ENCODE measurements at regions not wholly inside any gene's neighbourhood (a gene's known extent, or its start where the extent isn't known, plus 50 kb on each side); places are given as distances from the start of the nearest gene placed in this dataset.

GRCh38 chr11:109859045-109859724, 234.0 kb upstream of the ZC3H12C start:
- no peak for DNase-seq (ENCODE audit: low read depth in 3 of 3)

DNA sequence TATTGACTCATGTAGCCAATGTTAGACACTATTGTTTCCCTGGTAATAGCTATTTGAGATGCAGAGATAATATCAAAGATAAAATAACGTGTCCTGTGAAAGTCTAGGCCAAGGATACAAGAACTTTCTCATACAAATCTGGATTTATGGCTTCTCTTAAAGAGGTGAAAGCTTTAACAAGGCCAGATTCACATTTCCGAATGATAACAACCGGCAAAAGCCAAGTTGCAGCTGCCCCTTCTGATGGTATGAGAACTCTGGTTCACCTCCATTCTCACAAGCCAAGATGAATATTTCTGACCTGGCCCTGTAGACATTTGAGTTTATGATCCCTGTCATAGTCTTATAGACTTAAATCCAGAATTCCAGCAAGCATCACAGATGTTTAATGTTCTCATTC, 230.4 kb upstream of the ZC3H12C start:
- DNase-seq (ENCODE audit: low read depth in 3 of 3): no peak

- no peak for DNase-seq (ENCODE audit: low read depth in 3 of 3)
Measured at GRCh38 chr11:109864151-109864661, 229.0 kb upstream of the ZC3H12C start.

DNA sequence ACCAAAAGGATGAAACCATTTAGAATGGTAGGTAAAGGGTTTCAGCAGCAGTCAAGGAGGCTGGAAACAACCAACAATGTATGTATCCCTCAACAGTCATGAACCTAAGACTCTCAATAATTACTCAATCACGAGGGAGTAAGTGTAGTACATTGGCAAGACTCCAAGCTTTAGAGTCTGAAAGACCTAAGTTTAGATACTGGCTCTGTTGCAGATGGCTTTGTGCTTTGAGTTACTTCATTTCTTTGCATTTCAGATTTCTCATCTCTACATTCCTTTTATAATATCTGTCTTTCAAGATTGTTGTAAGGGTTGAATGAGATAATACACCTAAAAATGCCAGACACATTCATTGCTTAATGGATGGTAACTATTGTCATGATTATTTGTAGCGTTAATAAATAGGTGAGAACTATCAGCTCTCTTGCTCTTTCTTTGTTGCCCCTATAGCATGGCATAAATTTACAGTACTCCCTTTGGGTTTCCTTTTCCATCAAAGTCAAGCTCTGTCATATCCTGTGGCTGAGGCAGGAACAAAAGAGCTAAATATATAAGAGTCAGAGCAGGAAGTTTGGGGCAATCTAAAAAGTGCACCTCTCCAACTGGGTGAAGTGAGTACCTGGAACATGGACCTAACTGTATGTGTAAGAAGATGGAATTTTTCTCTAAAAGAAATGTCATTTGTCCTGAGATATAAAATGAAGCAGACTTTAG, 228.2 kb upstream of the ZC3H12C start:
- DNase-seq (ENCODE audit: low read depth in 3 of 3): no peak

DNA sequence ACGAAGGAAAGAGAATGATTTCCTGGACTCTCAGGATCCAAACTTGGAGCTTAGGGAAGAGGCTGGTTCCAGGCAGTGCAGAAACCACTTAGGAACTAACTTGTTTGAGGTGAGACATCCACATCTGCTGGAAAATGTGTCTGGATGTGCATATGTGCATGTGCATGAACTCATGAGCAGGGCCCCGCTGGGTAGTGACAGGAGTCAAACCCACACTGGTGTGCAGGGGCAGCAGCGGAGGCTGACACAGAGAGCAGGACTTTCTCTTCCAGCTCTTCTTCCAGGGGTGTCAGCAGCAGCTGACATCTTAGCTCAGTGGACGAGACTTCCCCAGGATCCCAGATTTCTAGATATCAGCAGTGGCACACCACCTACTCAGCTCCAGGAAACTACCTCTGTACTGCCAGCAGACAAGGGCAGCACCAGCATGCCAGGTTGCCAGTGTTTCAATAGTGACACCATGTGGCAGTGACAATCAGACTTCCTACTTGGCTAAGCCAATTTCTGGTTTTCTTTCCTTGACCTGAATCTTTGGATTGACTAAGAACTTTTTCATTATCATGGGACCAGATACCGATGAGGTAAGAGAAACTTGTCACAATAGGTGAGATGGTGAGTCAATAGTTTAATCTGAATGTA, 227.5 kb upstream of the ZC3H12C start:
- DNase-seq (ENCODE audit: low read depth in 3 of 3): no peak

DNA sequence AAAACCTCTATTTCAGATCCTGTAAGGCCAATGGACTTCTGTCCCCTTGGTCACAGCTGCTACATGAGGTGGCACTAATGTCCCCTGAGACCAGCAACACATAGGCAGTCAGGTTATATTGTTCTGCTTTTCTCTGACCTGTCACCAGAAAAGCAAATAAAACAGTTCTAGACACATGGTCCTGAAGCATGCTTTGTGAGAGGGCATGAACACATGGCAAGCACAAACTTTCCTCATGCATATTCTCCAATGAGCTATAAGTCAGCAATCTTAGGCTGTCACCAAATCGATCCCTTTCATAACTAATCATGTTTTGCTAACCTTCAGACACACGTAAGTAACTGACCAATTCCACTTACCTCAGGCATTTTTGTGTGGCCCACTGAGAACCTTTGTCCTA, 225.4 kb upstream of the ZC3H12C start:
- no peak for DNase-seq (ENCODE audit: low read depth in 3 of 3)

DNA sequence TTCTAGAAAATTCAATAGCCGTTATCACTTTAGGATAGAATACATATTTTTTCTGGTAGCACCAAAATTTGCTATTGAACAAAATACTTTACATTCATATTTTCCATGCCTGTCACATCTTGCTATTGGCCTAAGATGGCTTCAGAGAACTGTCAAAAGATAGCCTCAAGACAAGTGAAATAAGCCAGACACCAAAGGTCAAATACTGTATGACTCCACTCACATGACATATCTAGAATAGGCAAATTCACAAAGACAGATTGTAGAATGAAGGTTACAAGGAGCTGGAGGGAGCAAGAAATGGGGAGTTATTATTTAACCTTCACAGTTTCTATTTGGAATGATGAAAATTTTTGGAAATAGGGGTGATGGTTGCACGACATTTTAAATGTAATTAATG, 223.7 kb upstream of the ZC3H12C start:
- no peak for DNase-seq (ENCODE audit: low read depth in 3 of 3)

DNA sequence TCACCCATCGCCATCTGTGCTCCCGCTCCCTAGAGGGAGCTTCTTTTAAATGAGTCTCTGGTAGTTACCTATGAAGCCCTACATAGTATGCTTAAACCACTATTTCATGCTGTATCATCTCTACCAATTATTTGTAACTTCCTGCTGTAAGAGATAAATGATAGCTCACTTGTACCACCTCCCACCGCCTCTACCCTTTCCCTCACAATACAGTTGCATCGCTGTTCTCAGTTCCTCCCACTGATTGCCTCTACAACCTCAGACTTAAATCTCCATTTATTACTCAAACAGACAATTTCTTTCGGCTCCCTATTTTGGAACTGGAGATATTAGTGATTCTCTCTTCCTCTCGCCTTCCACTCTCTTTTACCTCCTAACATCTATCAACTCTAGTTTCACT, 222.9 kb upstream of the ZC3H12C start:
- no peak for DNase-seq (ENCODE audit: low read depth in 3 of 3)

DNA sequence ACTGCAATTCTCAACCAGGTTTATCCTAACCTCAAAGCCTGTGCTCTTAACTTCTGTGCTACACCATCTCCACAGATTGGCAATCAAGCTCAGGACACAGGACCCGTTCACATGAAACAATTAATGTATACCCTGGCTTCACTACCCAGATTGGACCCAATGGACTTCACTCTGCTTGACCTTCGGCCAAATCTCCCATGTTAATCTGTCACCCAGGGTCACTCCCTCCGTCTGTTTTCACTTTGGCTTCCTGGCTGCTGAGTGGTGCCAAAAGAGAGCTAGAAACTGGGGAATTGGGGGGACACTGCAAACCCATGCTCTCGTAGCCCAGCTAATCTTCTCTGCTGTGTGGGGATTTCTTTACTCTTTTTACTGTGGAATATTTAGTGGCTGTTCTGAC, 216.1 kb upstream of the ZC3H12C start:
- DNase-seq (ENCODE audit: low read depth in 3 of 3): no peak

GRCh38 chr11:109884501-109884900, 208.7 kb upstream of the ZC3H12C start:
- DNase-seq (ENCODE audit: low read depth in 3 of 3): no peak

GRCh38 chr11:109885006-109885405, 208.2 kb upstream of the ZC3H12C start:
- DNase-seq (ENCODE audit: low read depth in 3 of 3): no peak

DNA sequence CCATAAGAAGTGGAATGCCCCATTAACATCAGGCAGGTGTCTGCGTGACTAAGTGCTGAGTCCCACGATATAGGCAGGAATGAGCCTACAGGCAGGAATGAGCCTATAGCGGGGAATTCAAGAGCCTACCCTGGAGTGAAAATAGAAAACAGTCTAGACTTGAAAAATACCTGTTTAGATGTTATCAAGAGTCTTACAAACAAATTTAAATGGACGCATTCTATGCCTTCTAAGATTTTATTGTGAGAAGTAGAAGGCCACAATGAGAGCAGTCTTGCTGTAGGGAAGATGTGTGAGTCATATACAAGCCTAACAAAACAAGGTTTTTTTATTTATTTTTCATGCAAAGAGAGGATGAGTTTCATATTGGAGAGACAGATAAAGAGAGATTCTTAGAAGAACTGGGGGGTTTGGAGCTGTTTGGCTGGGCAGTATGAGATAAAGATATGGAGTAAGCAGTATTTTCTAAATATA, 200.8 kb upstream of the ZC3H12C start:
- DNase-seq (ENCODE audit: low read depth in 3 of 3): no peak

DNA sequence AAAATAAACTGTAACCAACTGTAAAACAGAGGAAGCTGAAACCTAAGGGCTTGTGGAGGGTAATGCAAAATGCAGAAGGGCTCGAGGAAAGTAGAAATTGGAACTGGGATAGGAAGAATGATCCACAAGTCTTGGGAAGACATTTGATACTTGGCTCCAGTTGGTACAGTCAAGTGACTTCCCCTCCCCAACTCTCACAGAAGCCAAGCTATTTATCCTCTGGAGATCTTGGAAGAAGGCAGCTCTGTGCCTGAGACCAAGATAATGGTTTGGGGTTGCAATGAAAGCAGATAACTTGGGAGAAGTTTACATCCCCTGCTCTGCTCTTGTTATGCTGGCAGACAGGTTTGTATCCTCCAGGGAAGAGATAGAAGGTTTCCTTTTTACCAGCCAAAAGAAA, 198.9 kb upstream of the ZC3H12C start:
- DNase-seq (ENCODE audit: low read depth in 3 of 3): no peak

GRCh38 chr11:109898592-109898991, 194.6 kb upstream of the ZC3H12C start:
- DNase-seq (ENCODE audit: low read depth in 3 of 3): no peak

DNA sequence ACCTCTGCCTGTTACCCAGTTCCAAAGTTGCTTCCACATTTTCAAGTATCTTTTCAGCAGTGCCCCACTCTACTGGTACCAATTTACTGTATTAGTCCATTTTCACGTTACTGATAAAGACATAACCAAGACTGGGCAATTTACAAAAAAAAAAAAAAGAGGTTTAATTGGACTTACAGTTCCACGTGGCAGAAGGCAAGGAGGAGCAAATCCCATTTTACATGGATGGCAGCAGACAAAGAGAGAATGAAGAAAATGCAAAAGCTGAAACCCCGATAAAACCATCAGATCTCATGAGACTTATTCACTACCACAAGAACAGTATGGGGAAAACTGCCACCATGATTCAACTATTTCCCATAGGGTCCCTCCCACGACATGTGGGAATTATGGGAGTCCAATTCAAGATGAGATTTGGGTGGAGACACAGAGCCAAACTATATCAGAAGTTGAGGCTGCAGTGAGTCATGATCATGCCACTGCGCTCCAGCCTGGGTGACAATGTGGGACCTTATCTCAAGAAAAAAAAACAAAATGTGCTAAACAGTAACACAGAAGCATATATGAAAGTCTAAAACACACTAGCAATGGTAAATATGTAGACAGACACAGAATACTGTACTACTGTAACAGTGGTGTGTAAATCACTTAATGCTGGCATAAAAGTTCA, 190.3 kb upstream of the ZC3H12C start:
- no peak for DNase-seq (ENCODE audit: low read depth in 3 of 3)

GRCh38 chr11:109911488-109911887, 181.7 kb upstream of the ZC3H12C start:
- no peak for DNase-seq (ENCODE audit: low read depth in 3 of 3)

DNA sequence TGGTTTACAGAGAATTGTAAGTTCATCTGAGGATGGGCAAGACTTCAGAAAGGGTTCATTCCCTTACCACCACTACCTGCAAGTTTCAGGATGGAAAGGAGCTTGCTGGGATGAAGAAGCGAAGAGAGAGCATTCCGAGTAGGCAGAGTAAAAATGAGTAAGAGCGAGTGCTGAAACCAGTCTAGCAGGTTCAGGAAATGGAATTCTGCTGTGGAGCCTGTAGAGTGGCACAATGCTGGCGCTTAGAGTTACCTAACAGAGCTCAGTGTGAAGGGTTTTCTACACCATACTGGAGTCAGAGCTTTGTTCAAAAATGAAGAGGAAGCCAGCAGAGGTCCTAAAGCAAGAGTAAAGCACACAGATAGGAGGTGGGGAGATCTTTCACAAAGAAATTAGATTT, 179.2 kb upstream of the ZC3H12C start:
- no peak for DNase-seq (ENCODE audit: low read depth in 3 of 3)

- DNase-seq (ENCODE audit: low read depth in 3 of 3): no peak
Measured at GRCh38 chr11:109914809-109915653, 178.2 kb upstream of the ZC3H12C start.

DNA sequence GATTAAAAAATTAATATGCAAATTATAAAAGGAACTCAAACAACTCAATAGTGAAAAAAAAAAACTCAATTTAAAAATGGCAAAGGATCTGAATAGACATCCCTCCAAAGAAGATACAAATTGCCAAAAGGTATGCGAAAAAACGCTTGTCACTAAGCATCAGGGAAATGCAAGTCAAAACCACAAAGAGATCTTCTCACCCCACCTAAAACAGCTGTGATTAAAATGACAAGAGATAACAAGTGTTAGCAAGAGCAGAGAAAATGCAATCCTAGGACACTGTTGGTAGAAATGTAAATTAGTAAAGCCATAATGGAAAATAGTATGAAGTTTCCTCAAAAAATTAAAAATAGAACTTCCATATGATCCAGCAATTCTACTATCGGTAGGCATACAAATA, 166.3 kb upstream of the ZC3H12C start:
- no peak for DNase-seq (ENCODE audit: low read depth in 3 of 3)

DNA sequence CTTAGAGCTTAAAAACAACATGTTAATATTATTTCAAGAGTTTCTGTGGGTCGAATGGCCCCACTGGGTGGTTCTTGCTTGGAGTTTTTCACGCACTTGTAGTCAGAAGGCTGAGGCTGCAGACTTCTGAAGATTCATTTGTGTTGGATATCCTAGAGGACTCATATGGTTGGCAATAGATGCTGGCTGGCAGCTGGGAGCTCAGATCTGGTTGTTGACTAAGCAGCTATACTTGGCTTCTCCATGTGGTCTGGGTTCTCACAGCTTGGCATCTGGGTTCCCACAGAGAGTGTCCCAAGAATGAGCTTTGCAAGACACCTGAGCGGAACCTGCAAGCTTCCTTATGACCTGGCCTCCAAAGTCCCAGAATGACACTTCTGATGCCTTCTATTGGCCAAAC, 163.9 kb upstream of the ZC3H12C start:
- DNase-seq (ENCODE audit: low read depth in 3 of 3): no peak

- DNase-seq (ENCODE audit: low read depth in 3 of 3): no peak
Measured at GRCh38 chr11:109933126-109933525, 160.1 kb upstream of the ZC3H12C start.

Data from stimulated activated CD4-positive, alpha-beta T cell treated with anti-CD3 and anti-CD28 coated beads, TNF-alpha, amount 100 ng/mL, for 48 hours (primary cell).